IMR-90 (cell line): ENCODE measurements at regions not wholly inside any gene's neighbourhood (a gene's known extent, or its start where the extent isn't known, plus 50 kb on each side); places are given as distances from the start of the nearest gene placed in this dataset.

Experiments used
- ATAC-seq: fragments of 200-7000 bp; cut with Tn5 transposase; 2 replicates; pipeline ENCODE4 v1.9.1; 2020; ENCODE audit warnings: low read depth, mild to moderate bottlenecking, moderate library complexity
- BruUV-seq: library from RNA; stranded (reverse); fragments of 400-500 nt; replicated peaks from 2 replicates; lab custom pipeline; 2021; lab: Mats Ljungman, UMichigan
- CTCF ChIA-PET: fragments of 300-600 bp; formaldehyde crosslinking; extraction: SDS; loops from one replicate; lab custom pipeline; 2021; ENCODE audit warnings: antibody characterized with exemption; lab: Yijun Ruan, JAX
- POLR2A ChIA-PET: fragments of 300-600 bp; sonication (Branson Sonifier 250); formaldehyde crosslinking; loops from one replicate; lab custom pipeline; 2022; ENCODE audit warnings: antibody characterized with exemption; ENCODE audit not compliant: unreplicated experiment; lab: Charles Lee
- DNase-seq: peaks from one replicate; pipeline ENCODE4 v3.0.0; 2013
- H2AFZ ChIP-seq: replicated peaks from 2 replicates; pipeline ENCODE3; 2013; ENCODE audit warnings: low read length, mild to moderate bottlenecking; ENCODE audit not compliant: poor library complexity
- H2AK5ac ChIP-seq: 2 replicates; pipeline ENCODE4 v1.6.1; 2013; ENCODE audit warnings: low read depth, low read length, inconsistent platforms
- H2AK9ac ChIP-seq: replicated peaks from 2 replicates; pipeline ENCODE3; 2013; ENCODE audit warnings: mild to moderate bottlenecking, low read depth, low read length, moderate library complexity; ENCODE audit not compliant: poor library complexity
- H2BK120ac ChIP-seq: 2 replicates; pipeline ENCODE4 v1.6.1; 2013; ENCODE audit warnings: low read depth, low read length, inconsistent platforms
- H2BK15ac ChIP-seq: 3 replicates; pipeline ENCODE4 v1.6.1; 2013; ENCODE audit warnings: low read depth, low read length, inconsistent platforms
- H2BK20ac ChIP-seq: 2 replicates; pipeline ENCODE4 v1.6.1; 2013; ENCODE audit warnings: low read depth, mild to moderate bottlenecking, inconsistent platforms, low read length, moderate library complexity
- H2BK5ac ChIP-seq: 2 replicates; pipeline ENCODE4 v1.6.1; 2013; ENCODE audit warnings: mild to moderate bottlenecking, low read depth, low read length, inconsistent platforms; ENCODE audit not compliant: poor library complexity, severe bottlenecking
- H3K14ac ChIP-seq: replicated peaks from 2 replicates; pipeline ENCODE4 v1.6.1; 2013; ENCODE audit warnings: low read depth, low read length, inconsistent platforms
- H3K18ac ChIP-seq: 2 replicates; pipeline ENCODE4 v1.6.1; 2013; ENCODE audit warnings: low read depth, low read length, control low read depth
- H3K23ac ChIP-seq: 2 replicates; pipeline ENCODE4 v1.6.1; 2013; ENCODE audit warnings: low read depth, low read length, inconsistent platforms
- H3K27ac ChIP-seq: 2 replicates; pipeline ENCODE4 v1.5.1; 2013; ENCODE audit warnings: mild to moderate bottlenecking, control low read depth, low read length; ENCODE audit not compliant: insufficient read depth
- H3K27me3 ChIP-seq: 2 replicates; pipeline ENCODE4 v1.6.1; 2013; ENCODE audit warnings: low read length; ENCODE audit not compliant: control insufficient read depth, insufficient read depth
- H3K36me3 ChIP-seq: 2 replicates; pipeline ENCODE4 v1.6.1; 2013; ENCODE audit warnings: low read length, mixed read lengths; ENCODE audit not compliant: control insufficient read depth, insufficient read depth
- H3K4ac ChIP-seq: 2 replicates; pipeline ENCODE4 v1.6.1; 2013; ENCODE audit warnings: low read depth, low read length, inconsistent platforms
- H3K4me1 ChIP-seq: 2 replicates; pipeline ENCODE4 v1.6.1; 2013; ENCODE audit warnings: low read length, mixed read lengths; ENCODE audit not compliant: control insufficient read depth, insufficient read depth
- H3K4me2 ChIP-seq: 2 replicates; pipeline ENCODE4 v1.6.1; 2013; ENCODE audit warnings: low read depth, mild to moderate bottlenecking, control low read depth, low read length, moderate library complexity
- H3K4me3 ChIP-seq: 2 replicates; pipeline ENCODE4 v1.5.1; 2013; ENCODE audit warnings: low read depth, mild to moderate bottlenecking, control low read depth, low read length, moderate library complexity; ENCODE audit not compliant: insufficient read depth
- H3K56ac ChIP-seq: 2 replicates; pipeline ENCODE4 v1.6.1; 2013; ENCODE audit warnings: low read length, inconsistent platforms; ENCODE audit not compliant: insufficient read depth; ENCODE audit errors: extremely low read depth
- H3K79me1 ChIP-seq, 2 experiments: 2 replicates each; pipeline ENCODE4 v1.6.1; 2013; ENCODE audit warnings: low read length in 2 of 2, inconsistent platforms in 1 of 2, low read depth in 1 of 2
- H3K9ac ChIP-seq: 2 replicates; pipeline ENCODE4 v1.6.1; 2013; ENCODE audit warnings: low read depth, low read length, control low read depth
- H3K9me1 ChIP-seq: 2 replicates; pipeline ENCODE4 v1.6.1; 2013; ENCODE audit warnings: low read length, inconsistent platforms; ENCODE audit not compliant: insufficient read depth
- H3K9me3 ChIP-seq: 2 replicates; pipeline ENCODE4 v1.6.1; 2013; ENCODE audit warnings: low read length; ENCODE audit not compliant: control insufficient read depth, insufficient read depth
- H4K20me1 ChIP-seq: 2 replicates; pipeline ENCODE4 v1.6.1; 2013; ENCODE audit warnings: low read length, inconsistent platforms; ENCODE audit not compliant: insufficient read depth
- H4K5ac ChIP-seq: 2 replicates; pipeline ENCODE4 v1.6.1; 2013; ENCODE audit warnings: mild to moderate bottlenecking, low read depth, low read length, control low read depth
- H4K8ac ChIP-seq, 2 experiments: 2 replicates each; pipeline ENCODE4 v1.6.1; 2013; ENCODE audit warnings: low read depth in 2 of 2, low read length in 2 of 2, control low read depth in 1 of 2, inconsistent platforms in 1 of 2
- H4K91ac ChIP-seq: 2 replicates; pipeline ENCODE4 v1.6.1; 2013; ENCODE audit warnings: low read depth, low read length, inconsistent platforms; ENCODE audit not compliant: insufficient read depth
- MAFK ChIP-seq: IDR thresholded peaks from 2 replicates; pipeline ENCODE4 v1.6.1; 2012; ENCODE audit warnings: low read depth, low read length, improper control_type of control experiment
- NFE2L2 ChIP-seq: fragments of 150-350 bp; IDR thresholded peaks from 2 replicates; pipeline ENCODE4 v1.6.1; 2016; ENCODE audit warnings: low read depth, mild to moderate bottlenecking, low read length
- RAD21 ChIP-seq: IDR thresholded peaks from 2 replicates; pipeline ENCODE4 v1.6.1; 2012; ENCODE audit warnings: low read length, improper control_type of control experiment
- SMC3 ChIP-seq: fragments of 150-350 bp; IDR thresholded peaks from 2 replicates; pipeline ENCODE4 v1.6.1; 2016; ENCODE audit warnings: low read depth, mild to moderate bottlenecking, antibody characterized with exemption, low read length, moderate library complexity
- USF2 ChIP-seq: fragments of 150-350 bp; IDR thresholded peaks from 2 replicates; pipeline ENCODE4 v1.6.1; 2017; ENCODE audit warnings: mild to moderate bottlenecking, antibody characterized with exemption, low read length, low read depth
- whole genome bisulfite sequencing, 2 experiments: methylation state at CpG; one replicate each; pipeline versions ENCODE4 v1.1.5 to v1.1.7; 2013; ENCODE audit warnings: missing lambda C conversion rate in 2 of 2; ENCODE audit not compliant: insufficient read length in 1 of 2; ENCODE audit errors: extremely low coverage in 2 of 2; 5-methylcytosine and 5-hydroxymethylcytosine counted together
- dilution Hi-C: fragments of 300-500 bp; cut with HindIII; formaldehyde crosslinking; loops from one replicate; pipeline ENCODE4 v1.14.3; 2018; ENCODE audit warnings: low sequenced_read_pairs; ENCODE audit not compliant: unreplicated experiment
- in situ Hi-C: fragments of 300-500 bp; cut with MboI; formaldehyde crosslinking; loops from 3 replicates; pipeline ENCODE4 v1.14.3; 2019; ENCODE audit warnings: low sequenced_read_pairs, inconsistent platforms, mixed read lengths
- intact Hi-C: fragments of 100-400 bp; cut with micrococcal nuclease; formaldehyde crosslinking; loops from 2 replicates; pipeline ENCODE4 v1.10.0; 2022

GRCh38 chr16:59574296-59574695, 840.2 kb upstream of the GOT2 start:
- Histone ChIP-seq H3K27me3 (no peaks in the 10 kb centered on the region), H4K20me1 (no peaks in the 10 kb centered on the region), H3K36me3 (no peaks in the 10 kb centered on the region), H3K4me1 (peaks cover 2% of the 10 kb centered on the region; the same call in 1 of the 2 replicates), H3K23ac (peak overlapping the region; percentile 59; the same call in 1 of the 2 replicates), H2BK5ac (peak overlapping the region; percentile 66), H3K4me3 (no peak overlapping the region), H3K4me2 (no peak overlapping the region), H2AFZ (no peak overlapping the region), H2AK5ac (no peak overlapping the region), H3K4ac (peak overlapping the region; percentile 52), H3K79me1 (no peaks in the 10 kb centered on the region), H3K56ac (peak overlapping the region; percentile 46; the same call in 1 of the 2 replicates), H3K9me3 (no peaks in the 10 kb centered on the region), H2AK9ac (no peak overlapping the region), H3K27ac (no peak overlapping the region), H2BK120ac (peak overlapping the region; percentile 86), H3K9ac (no peak overlapping the region; the same call in 1 of the 2 replicates), H3K9me1 (no peaks in the 10 kb centered on the region), H4K91ac (peak overlapping the region; percentile 38), H2BK20ac (peak overlapping the region; percentile 85), H3K14ac (0 out of 2 replicates have a peak overlapping the region, but pooled peaks have one; percentile 37), H4K8ac (peak overlapping the region; percentile 6 to 49; a peak in 2 of 4 replicates), H4K5ac (peak overlapping the region; percentile 2; the same call in 1 of the 2 replicates), H2BK15ac (peak overlapping the region; percentile 61; the same call in 2 of the 3 replicates), H3K18ac (peak overlapping the region; percentile 50; the same call in 1 of the 2 replicates)
- DNase-seq (no peak), ATAC-seq (peak; percentile 63)
- no CpG with 5 or more reads among the region's 1 CpG for WGBS, 2 experiments
- ChIA-PET POLR2A (no interaction called here), CTCF (interaction anchor here (0.6 kb wide), 1 partner anchor 55 kb away, joined by 4 read pairs; no protein-coding TSS in a partner anchor)
- dilution Hi-C loops: no loop called here
- BruUV-seq: no TSS peak
- intact Hi-C loops: loop anchor here (2.0 kb wide), 2 partner anchors 19 to 61 kb away; no protein-coding TSS in a partner anchor
- TF ChIP-seq USF2 (no peak), MAFK (no peak), SMC3 (no peak), NFE2L2 (no peak), RAD21 (no peak)
- in situ Hi-C loops: no loop called here
